ENCODE measurements at regions not wholly inside any gene's neighbourhood (a gene's known extent, or its start where the extent isn't known, plus 50 kb on each side); places are given as distances from the start of the nearest gene placed in this dataset.

DNA sequence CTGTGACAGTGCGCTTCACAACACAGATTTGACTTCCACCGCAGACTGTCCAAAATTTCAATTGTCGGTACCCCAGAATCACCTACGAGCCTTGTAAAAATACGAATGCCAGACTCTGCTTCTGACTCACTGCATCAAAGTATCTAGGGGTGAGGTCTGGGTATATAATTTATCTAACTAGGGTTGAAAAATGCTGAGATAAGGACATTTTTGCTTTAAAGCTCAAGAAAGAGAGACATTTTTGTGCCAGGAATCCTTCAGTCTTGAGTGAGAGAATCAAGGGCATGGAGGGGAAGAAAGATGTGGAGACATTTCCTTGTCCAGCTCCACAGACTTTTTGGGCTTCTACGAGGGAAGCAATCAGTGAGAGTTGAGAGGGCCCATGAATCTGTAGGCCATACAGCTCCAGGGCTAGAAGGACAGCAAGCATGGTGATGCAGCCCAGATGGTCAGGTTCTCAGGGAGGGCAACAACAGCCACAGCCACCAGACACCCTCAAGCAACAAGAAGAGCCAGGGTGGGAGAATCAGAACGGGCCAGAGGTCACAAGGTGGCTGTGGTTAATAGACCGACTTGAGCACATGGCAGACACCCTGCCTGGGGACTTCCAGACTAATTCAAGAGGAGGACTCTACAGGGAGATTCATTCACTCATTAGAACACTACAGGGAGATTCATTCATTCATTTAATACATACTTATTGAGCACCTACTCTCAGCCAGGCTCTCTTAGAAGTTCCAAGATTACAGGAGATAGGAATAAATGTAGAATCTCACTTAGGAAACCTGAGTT, 211.1 kb upstream of the PRDM1 start:
- Histone ChIP-seq H3K27ac (no peak overlapping the region), H3K9me3 (no peaks in the 10 kb centered on the region), H3K36me3 (ENCODE audit: low read depth, missing control alignments) (no peaks in the 10 kb centered on the region), H3K4me3 (no peak overlapping the region), H3K27me3 (no peaks in the 10 kb centered on the region), H3K4me1 (no peaks in the 10 kb centered on the region)
- intact Hi-C loops (cut with DNase I; ENCODE audit: low total_unique reads), result no loop called here
- TF ChIP-seq, protein P1, sequence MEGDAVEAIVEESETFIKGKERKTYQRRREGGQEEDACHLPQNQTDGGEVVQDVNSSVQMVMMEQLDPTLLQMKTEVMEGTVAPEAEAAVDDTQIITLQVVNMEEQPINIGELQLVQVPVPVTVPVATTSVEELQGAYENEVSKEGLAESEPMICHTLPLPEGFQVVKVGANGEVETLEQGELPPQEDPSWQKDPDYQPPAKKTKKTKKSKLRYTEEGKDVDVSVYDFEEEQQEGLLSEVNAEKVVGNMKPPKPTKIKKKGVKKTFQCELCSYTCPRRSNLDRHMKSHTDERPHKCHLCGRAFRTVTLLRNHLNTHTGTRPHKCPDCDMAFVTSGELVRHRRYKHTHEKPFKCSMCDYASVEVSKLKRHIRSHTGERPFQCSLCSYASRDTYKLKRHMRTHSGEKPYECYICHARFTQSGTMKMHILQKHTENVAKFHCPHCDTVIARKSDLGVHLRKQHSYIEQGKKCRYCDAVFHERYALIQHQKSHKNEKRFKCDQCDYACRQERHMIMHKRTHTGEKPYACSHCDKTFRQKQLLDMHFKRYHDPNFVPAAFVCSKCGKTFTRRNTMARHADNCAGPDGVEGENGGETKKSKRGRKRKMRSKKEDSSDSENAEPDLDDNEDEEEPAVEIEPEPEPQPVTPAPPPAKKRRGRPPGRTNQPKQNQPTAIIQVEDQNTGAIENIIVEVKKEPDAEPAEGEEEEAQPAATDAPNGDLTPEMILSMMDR (IDR thresholded peaks at IDR 0.05), result no peak
- no peak for TF ChIP-seq POLR2A (IDR thresholded peaks at IDR 0.05)
- no peak for DNase-seq
- 83 to 95% methylated on average over 8 of the region's 8 CpGs for WGBS, 2 donors

- Histone ChIP-seq H3K27me3 (no peaks in the 10 kb centered on the region), H3K4me3 (no peak overlapping the region), H3K9me3 (no peaks in the 10 kb centered on the region), H3K36me3 (ENCODE audit: low read depth, missing control alignments) (no peaks in the 10 kb centered on the region), H3K4me1 (no peaks in the 10 kb centered on the region), H3K27ac (no peak overlapping the region)
- WGBS, 2 donors, result 59 to 75% methylated on average over 3 of the region's 3 CpGs
- intact Hi-C loops (cut with DNase I; ENCODE audit: low total_unique reads), result no loop called here
- TF ChIP-seq, protein P1 (IDR thresholded peaks at IDR 0.05), result no peak
- no peak for TF ChIP-seq POLR2A (IDR thresholded peaks at IDR 0.05)
- no peak for DNase-seq
These were observed 212.3 kb upstream of the PRDM1 start for GRCh38 chr6:105873799-105874198.

DNA sequence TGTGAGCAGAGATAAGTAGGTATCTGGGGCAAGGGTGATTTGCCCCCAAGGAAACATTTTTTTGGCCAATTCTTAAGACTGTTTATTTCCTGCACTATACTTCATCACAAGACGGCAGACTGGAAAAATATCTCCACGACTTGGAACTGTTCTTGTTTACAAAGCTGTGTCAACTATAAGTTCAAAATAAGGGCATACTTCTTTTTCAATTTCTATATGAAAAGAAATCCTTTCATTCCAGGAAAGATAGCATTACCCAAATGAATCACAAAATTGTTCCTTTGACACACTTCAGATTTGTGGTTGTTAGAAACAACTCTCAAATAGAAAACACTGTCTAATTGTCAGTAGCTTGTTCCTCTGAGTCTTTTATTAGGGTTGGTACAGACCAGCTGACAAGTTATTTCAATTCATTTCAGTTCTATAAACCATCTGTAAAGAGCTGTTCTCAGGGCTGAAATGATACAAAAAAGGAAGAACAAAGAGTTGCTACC, 212.9 kb upstream of the PRDM1 start:
- Histone ChIP-seq H3K9me3 (no peaks in the 10 kb centered on the region), H3K27me3 (no peaks in the 10 kb centered on the region), H3K4me3 (no peak overlapping the region), H3K4me1 (no peaks in the 10 kb centered on the region), H3K36me3 (ENCODE audit: low read depth, missing control alignments) (no peaks in the 10 kb centered on the region), H3K27ac (no peak overlapping the region)
- TF ChIP-seq, protein P1 (IDR thresholded peaks at IDR 0.05), result no peak
- no peak for TF ChIP-seq POLR2A (IDR thresholded peaks at IDR 0.05)
- no peak for DNase-seq
- 24 to 30% methylated on average over 2 of the region's 2 CpGs for WGBS, 2 donors
- intact Hi-C loops (cut with DNase I; ENCODE audit: low total_unique reads), result no loop called here

GRCh38 chr6:105872249-105872648, 213.9 kb upstream of the PRDM1 start:
- TF ChIP-seq, protein P1 (IDR thresholded peaks at IDR 0.05), result no peak
- TF ChIP-seq POLR2A (IDR thresholded peaks at IDR 0.05), result no peak
- intact Hi-C loops (cut with DNase I; ENCODE audit: low total_unique reads), result no loop called here

DNA sequence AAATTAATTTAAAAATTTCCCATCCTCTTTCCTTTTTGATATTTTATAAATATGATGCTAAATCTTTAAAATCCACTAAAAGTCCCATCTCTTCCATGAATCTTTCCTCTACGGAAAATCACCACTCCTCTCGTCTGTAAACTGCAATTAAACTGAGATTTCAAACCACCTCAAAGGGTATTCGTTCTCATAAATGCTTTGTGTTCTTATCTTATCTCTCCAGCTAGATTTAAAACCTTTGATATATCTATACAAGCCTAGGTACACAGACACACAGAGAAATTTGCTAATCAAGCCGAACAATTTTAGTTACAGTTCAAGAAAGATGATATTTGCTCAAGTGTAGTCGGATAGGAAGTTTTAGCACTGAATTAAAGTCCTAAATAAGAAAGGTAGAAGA, 214.6 kb upstream of the PRDM1 start:
- intact Hi-C loops (cut with DNase I; ENCODE audit: low total_unique reads), result no loop called here
- Histone ChIP-seq H3K4me1 (no peaks in the 10 kb centered on the region), H3K27me3 (no peaks in the 10 kb centered on the region), H3K4me3 (no peak overlapping the region), H3K9me3 (no peaks in the 10 kb centered on the region), H3K27ac (no peak overlapping the region), H3K36me3 (ENCODE audit: low read depth, missing control alignments) (no peaks in the 10 kb centered on the region)
- no peak for DNase-seq
- WGBS, 2 donors, result 72 to 81% methylated on average over 5 of the region's 5 CpGs
- TF ChIP-seq POLR2A (IDR thresholded peaks at IDR 0.05), result no peak
- TF ChIP-seq, protein P1 (IDR thresholded peaks at IDR 0.05), result no peak

More at GRCh38 chr6:105872249-105872648, 213.9 kb upstream of the PRDM1 start:
- Histone ChIP-seq H3K36me3 (ENCODE audit: low read depth, missing control alignments) (no peaks in the 10 kb centered on the region), H3K4me1 (no peaks in the 10 kb centered on the region), H3K27ac (no peak overlapping the region), H3K4me3 (no peak overlapping the region), H3K27me3 (no peaks in the 10 kb centered on the region), H3K9me3 (no peaks in the 10 kb centered on the region)
- WGBS, 2 donors, result 75 to 88% methylated on average over 4 of the region's 4 CpGs
- peak; percentile 36 for DNase-seq

Measured in testis (tissue), 2 donors.